PC-9 (cell line): ENCODE measurements at regions not wholly inside any gene's neighbourhood (a gene's known extent, or its start where the extent isn't known, plus 50 kb on each side); places are given as distances from the start of the nearest gene placed in this dataset.
A peak's percentile ranks its signal among the peaks of the same experiment; 100 is the strongest.

ENCODE experiments used
- BruUV-seq: library from RNA; stranded (reverse); fragments of 400-500 nt; replicated peaks from 2 replicates; lab custom pipeline; 2021; lab: Mats Ljungman, UMichigan
- CTCF ChIA-PET: fragments of 300-600 bp; sonication (Branson Sonifier 250); formaldehyde crosslinking; loops from one replicate; lab custom pipeline; 2022; ENCODE audit warnings: antibody characterized with exemption; lab: Charles Lee
- POLR2A ChIA-PET: fragments of 300-600 bp; sonication (Branson Sonifier 250); formaldehyde crosslinking; loops from one replicate; lab custom pipeline; 2022; ENCODE audit warnings: antibody characterized with exemption; ENCODE audit not compliant: unreplicated experiment; lab: Charles Lee
- DNase-seq, 2 experiments: peaks; one replicate each; pipeline versions ENCODE4 v3.0.0 to v3.0.0-alpha.2; 2015 to 2022; ENCODE audit warnings: mixed read lengths in 1 of 2
- H2AFZ ChIP-seq: fragments of 200-600 bp; sonication (generic); 2 replicates; pipeline ENCODE4 v1.8.1; 2017; ENCODE audit warnings: antibody characterized with exemption
- H3F3A ChIP-seq: fragments of 200-600 bp; sonication (generic); 2 replicates; pipeline ENCODE4 v1.8.1; 2017; ENCODE audit warnings: antibody characterized with exemption, mild to moderate bottlenecking, low read depth; ENCODE audit not compliant: insufficient read depth
- H3K27ac ChIP-seq: fragments of 200-600 bp; sonication (generic); 2 replicates; pipeline ENCODE4 v1.6.1; 2016; ENCODE audit warnings: mixed run types
- H3K27me3 ChIP-seq: fragments of 200-600 bp; sonication (generic); 2 replicates; pipeline ENCODE4 v1.6.1; 2016; ENCODE audit warnings: low read depth, mixed run types; ENCODE audit not compliant: insufficient read depth
- H3K36me3 ChIP-seq: fragments of 200-600 bp; sonication (generic); 2 replicates; pipeline ENCODE4 v1.6.1; 2016; ENCODE audit warnings: low read depth, mixed run types
- H3K4me1 ChIP-seq: fragments of 200-600 bp; sonication (generic); replicated peaks from 2 replicates; pipeline ENCODE4 v1.6.1; 2016; ENCODE audit warnings: mixed run types; ENCODE audit not compliant: insufficient read depth
- H3K4me2 ChIP-seq: fragments of 200-600 bp; sonication (generic); 2 replicates; pipeline ENCODE4 v1.6.1; 2017; ENCODE audit warnings: mixed run types
- H3K4me3 ChIP-seq: fragments of 200-600 bp; sonication (generic); 2 replicates; pipeline ENCODE4 v1.6.1; 2016; ENCODE audit warnings: mixed run types
- H3K79me2 ChIP-seq: fragments of 200-600 bp; sonication (generic); 2 replicates; pipeline ENCODE4 v1.6.1; 2017; ENCODE audit warnings: low read depth, mixed run types
- H3K9me2 ChIP-seq: fragments of 200-600 bp; sonication (generic); 2 replicates; pipeline ENCODE4 v1.8.1; 2017; ENCODE audit warnings: mild to moderate bottlenecking; ENCODE audit not compliant: insufficient read depth
- H3K9me3 ChIP-seq: fragments of 200-600 bp; sonication (generic); 2 replicates; pipeline ENCODE4 v1.8.1; 2016; ENCODE audit warnings: low read depth; ENCODE audit not compliant: insufficient read depth
- H4K20me1 ChIP-seq: fragments of 200-600 bp; sonication (generic); 2 replicates; pipeline ENCODE4 v1.8.1; 2017; ENCODE audit not compliant: insufficient read depth
- CTCF ChIP-seq: fragments of 200-600 bp; sonication (generic); conservative IDR thresholded peaks from 2 replicates; pipeline ENCODE4 v1.6.1; 2017; ENCODE audit warnings: mixed run types, antibody characterized with exemption, mild to moderate bottlenecking, moderate library complexity
- EZH2 ChIP-seq: fragments of 200-600 bp; sonication (generic); IDR thresholded peaks from 2 replicates; pipeline ENCODE4 v1.8.0; 2017; ENCODE audit warnings: antibody characterized with exemption, low read depth
- intact Hi-C: fragments of 100-400 bp; cut with micrococcal nuclease; formaldehyde crosslinking; loops from one replicate; pipeline ENCODE4 v1.10.0; 2022; ENCODE audit not compliant: unreplicated experiment

GRCh38 chr10:6755781-6756460 is 175.8 kb upstream of the PRKCQ start:
- H3K9me2 ChIP-seq = no peaks in the 10 kb centered on the region
- TF ChIP-seq CTCF = no peak
- no peak for TF ChIP-seq EZH2
- no peaks in the 10 kb centered on the region for H3K9me3 ChIP-seq
- BruUV-seq = no TSS peak
- no peaks in the 10 kb centered on the region for H3K36me3 ChIP-seq
- ChIA-PET POLR2A (no interaction called here), CTCF (no interaction called here)
- H3K27ac ChIP-seq = no peak overlapping the region
- H3K27me3 ChIP-seq = no peaks in the 10 kb centered on the region
- no peaks in the 10 kb centered on the region for H4K20me1 ChIP-seq
- H3K4me2 ChIP-seq = no peak overlapping the region
- no peak overlapping the region for H2AFZ ChIP-seq
- H3K4me3 ChIP-seq = no peak overlapping the region
- peaks cover 9% of the 10 kb centered on the region for H3K4me1 ChIP-seq
- intact Hi-C loops = no loop called here
- no peak for DNase-seq
- no peaks in the 10 kb centered on the region for H3K79me2 ChIP-seq
- H3F3A ChIP-seq = no peaks in the 10 kb centered on the region

GRCh38 chr10:6753644-6754043 is 173.6 kb upstream of the PRKCQ start:
- no TSS peak for BruUV-seq
- no peak for DNase-seq
- peaks cover 26% of the 10 kb centered on the region for H3K4me1 ChIP-seq
- no peak overlapping the region for H3K4me2 ChIP-seq
- H3K4me3 ChIP-seq = no peak overlapping the region
- POLR2A ChIA-PET = no interaction called here
- no peaks in the 10 kb centered on the region for H3K79me2 ChIP-seq
- no peaks in the 10 kb centered on the region for H3K36me3 ChIP-seq
- H4K20me1 ChIP-seq = no peaks in the 10 kb centered on the region
- no peak overlapping the region for H2AFZ ChIP-seq
- H3K9me3 ChIP-seq = no peaks in the 10 kb centered on the region
- peaks cover 1% of the 10 kb centered on the region; the same call in 1 of the 2 replicates for H3F3A ChIP-seq
- intact Hi-C loops = no loop called here
- no peak for TF ChIP-seq CTCF
- no peak for TF ChIP-seq EZH2
- H3K27ac ChIP-seq = no peak overlapping the region
- CTCF ChIA-PET = no interaction called here
- no peaks in the 10 kb centered on the region for H3K9me2 ChIP-seq
- H3K27me3 ChIP-seq = no peaks in the 10 kb centered on the region

- no peaks in the 10 kb centered on the region for H3K27me3 ChIP-seq
- no peak for TF ChIP-seq CTCF
- no peak overlapping the region for H3K4me3 ChIP-seq
- H3K9me3 ChIP-seq = no peaks in the 10 kb centered on the region
- peaks cover 34% of the 10 kb centered on the region for H3K4me1 ChIP-seq
- CTCF ChIA-PET = no interaction called here
- H2AFZ ChIP-seq = no peak overlapping the region
- no TSS peak for BruUV-seq
- no peak overlapping the region for H3K27ac ChIP-seq
- intact Hi-C loops = no loop called here
- peaks cover 5% of the 10 kb centered on the region; the same call in 1 of the 2 replicates for H3F3A ChIP-seq
- DNase-seq = peak in 1 of 2 experiments; percentile 63
- no peaks in the 10 kb centered on the region for H3K79me2 ChIP-seq
- no peaks in the 10 kb centered on the region for H3K9me2 ChIP-seq
- POLR2A ChIA-PET = interaction anchor here (0.6 to 1.3 kb wide), 4 partner anchors 11 to 30 kb away, joined by 4 to 8 read pairs (median 5); no protein-coding TSS in a partner anchor
- no peaks in the 10 kb centered on the region for H3K36me3 ChIP-seq
- no peaks in the 10 kb centered on the region for H4K20me1 ChIP-seq
- H3K4me2 ChIP-seq = no peak overlapping the region
These were observed 171.3 kb upstream of the PRKCQ start for GRCh38 chr10:6751363-6751762.
